Vagina (tissue), 2 donors: ENCODE measurements at regions not wholly inside any gene's neighbourhood (a gene's known extent, or its start where the extent isn't known, plus 50 kb on each side); places are given as distances from the start of the nearest gene placed in this dataset.

ENCODE experiments used
- POLR2AphosphoS5 ChIP-seq, 2 donors: sonication (generic); formaldehyde crosslinking; IDR thresholded peaks; one replicate each; pipeline ENCODE4 v1.9.0; 2017; ENCODE audit warnings: antibody characterized with exemption in 2 of 2, mild to moderate bottlenecking in 2 of 2, low read depth in 1 of 2; ENCODE audit not compliant: insufficient read depth in 1 of 2
- TF ChIP-seq, protein P1 (sequence below), 3 experiments: fragments of 450-650 bp in 2 of 3; fragments of 200-600 bp in 1 of 3; sonication (generic) in 1 of 3; IDR thresholded peaks; one replicate each; pipeline ENCODE4 v1.5.1; 2017 to 2019; ENCODE audit warnings: antibody characterized with exemption in 3 of 3, mild to moderate bottlenecking in 2 of 3, moderate library complexity in 2 of 3

DNA sequence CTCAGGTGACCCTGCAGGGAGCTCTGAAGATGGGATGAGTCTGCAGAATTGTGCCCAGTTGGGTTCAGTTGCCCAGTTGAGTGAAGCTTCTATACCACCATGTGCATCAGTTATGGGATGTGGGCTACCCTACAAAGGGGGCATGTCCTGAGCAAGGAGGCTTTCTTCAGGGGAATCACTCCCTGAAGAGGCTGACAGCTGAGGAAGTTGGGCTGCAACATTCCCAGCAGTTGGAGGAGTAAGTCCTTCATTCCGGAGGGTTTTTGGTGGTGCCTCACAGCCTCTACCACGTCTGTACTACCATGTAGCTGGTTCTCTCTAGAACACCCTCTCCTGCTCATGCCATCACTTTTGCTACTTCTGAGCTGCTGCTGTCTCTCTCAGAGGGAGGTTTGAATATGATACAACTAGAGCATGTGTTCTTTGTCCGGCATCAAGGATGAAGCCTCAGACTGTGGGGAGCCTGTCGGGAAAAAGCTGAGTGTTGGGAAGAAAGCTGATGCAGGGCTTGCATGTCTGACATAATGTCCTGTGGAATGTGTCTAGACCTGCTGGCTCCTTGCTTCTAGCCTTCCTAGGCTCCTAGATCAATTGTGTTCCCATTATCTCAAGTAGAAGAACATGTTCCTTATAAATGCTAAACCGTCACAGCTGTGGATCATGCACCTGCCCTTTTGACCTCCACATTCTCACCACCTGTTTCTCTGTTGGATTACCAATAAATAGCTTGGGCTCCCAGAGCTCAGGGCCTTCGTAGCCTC is 355.8 kb downstream of the CCSER2 start:
- TF ChIP-seq POLR2AphosphoS5 (IDR thresholded peaks at IDR 0.05; ENCODE audit: insufficient read depth in 1 of 2, low read depth in 1 of 2), result no peak
- TF ChIP-seq, protein P1, sequence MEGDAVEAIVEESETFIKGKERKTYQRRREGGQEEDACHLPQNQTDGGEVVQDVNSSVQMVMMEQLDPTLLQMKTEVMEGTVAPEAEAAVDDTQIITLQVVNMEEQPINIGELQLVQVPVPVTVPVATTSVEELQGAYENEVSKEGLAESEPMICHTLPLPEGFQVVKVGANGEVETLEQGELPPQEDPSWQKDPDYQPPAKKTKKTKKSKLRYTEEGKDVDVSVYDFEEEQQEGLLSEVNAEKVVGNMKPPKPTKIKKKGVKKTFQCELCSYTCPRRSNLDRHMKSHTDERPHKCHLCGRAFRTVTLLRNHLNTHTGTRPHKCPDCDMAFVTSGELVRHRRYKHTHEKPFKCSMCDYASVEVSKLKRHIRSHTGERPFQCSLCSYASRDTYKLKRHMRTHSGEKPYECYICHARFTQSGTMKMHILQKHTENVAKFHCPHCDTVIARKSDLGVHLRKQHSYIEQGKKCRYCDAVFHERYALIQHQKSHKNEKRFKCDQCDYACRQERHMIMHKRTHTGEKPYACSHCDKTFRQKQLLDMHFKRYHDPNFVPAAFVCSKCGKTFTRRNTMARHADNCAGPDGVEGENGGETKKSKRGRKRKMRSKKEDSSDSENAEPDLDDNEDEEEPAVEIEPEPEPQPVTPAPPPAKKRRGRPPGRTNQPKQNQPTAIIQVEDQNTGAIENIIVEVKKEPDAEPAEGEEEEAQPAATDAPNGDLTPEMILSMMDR (IDR thresholded peaks at IDR 0.05), result no peak
